Stimulated activated CD4-positive, alpha-beta T cell treated with anti-CD3 and anti-CD28 coated beads, Interleukin-1b, Interleukin-23, amount 100 ng/mL, for 48 hours (primary cell): ENCODE measurements at regions not wholly inside any gene's neighbourhood (a gene's known extent, or its start where the extent isn't known, plus 50 kb on each side); places are given as distances from the start of the nearest gene placed in this dataset.

ENCODE experiments used
- DNase-seq: peaks from one replicate; pipeline ENCODE4 v3.0.0-alpha.2; 2020

DNA sequence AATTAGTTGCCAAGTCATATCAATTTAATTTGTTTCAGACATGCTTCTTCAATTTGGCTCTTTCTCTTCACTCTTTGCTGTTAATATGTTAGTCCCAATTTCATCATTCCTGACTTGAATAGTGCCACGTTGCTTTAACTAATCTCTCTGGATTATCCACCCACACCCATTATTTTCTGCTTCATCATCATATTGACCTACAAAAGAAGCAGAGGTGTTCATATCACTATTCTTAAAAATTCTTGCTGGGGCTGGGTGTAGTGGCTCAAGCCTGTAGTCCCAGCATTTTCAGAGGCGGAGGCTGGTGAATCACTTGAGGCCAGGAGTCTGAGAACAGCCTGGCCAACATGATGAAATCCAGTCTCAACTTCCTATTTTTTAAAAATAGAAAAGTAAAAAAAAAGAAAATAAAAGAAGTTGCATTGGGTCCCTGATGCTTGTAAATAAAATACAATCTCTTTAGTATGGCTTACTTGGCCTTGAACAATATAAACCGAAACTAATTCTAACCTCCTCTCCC, 65.7 kb upstream of the KCNIP4 start:
- no peak for DNase-seq

DNA sequence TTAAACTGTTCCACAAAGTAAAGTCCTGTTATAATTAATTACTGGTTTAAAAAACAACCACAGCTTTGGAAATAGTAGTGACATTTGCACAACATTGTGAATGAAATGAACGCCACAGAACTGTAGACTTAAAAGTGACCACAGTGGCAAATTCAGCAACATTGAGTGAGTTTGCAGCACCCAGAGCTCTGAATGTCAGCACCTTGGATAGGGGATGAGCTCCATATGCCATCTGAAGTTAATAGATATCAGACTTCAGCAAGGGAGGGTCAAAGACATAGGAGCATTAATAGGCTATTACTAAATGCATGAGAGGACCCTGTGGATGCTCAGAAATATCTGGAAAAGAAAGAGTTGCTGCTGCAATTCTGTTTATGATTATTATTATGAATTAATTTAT, 55.3 kb upstream of the KCNIP4 start:
- DNase-seq: no peak
